ENCODE measurements at regions not wholly inside any gene's neighbourhood (a gene's known extent, or its start where the extent isn't known, plus 50 kb on each side); places are given as distances from the start of the nearest gene placed in this dataset.

- H3K27me3 ChIP-seq (ENCODE audit: control insufficient read depth in 2 of 2, insufficient read depth in 2 of 2, low read length in 2 of 2): peaks cover 0 to 8% of the 10 kb centered on the region in 2 experiments; a peak in 2 of 5 replicates
- no peaks in the 10 kb centered on the region for H3K9me3 ChIP-seq (replicated peaks; ENCODE audit: control insufficient read depth, insufficient read depth, low read depth, low read length)
- no TSS peak for BruUV-seq (replicated peaks)
- no peak overlapping the region for H2AFZ ChIP-seq (ENCODE audit: low read depth, low read length)
- FAIRE-seq (no peak), ATAC-seq (no peak), DNase-seq (ENCODE audit: extremely low read depth in 1 of 4, low spot score in 3 of 4) (no peak)
- in situ Hi-C loops (cut with MboI) (no loop called here), intact Hi-C loops (cut with micrococcal nuclease) (no loop called here)
- no peaks in the 10 kb centered on the region for H3K9me1 ChIP-seq (ENCODE audit: control insufficient read depth, insufficient read depth, low read length)
- H3K27ac ChIP-seq (ENCODE audit: extremely low read depth, low read depth, low read length): no peak overlapping the region
- no peaks in the 10 kb centered on the region for H3K79me2 ChIP-seq (ENCODE audit: control insufficient read depth, insufficient read depth, low read length)
- no peak overlapping the region for H3K4me3 ChIP-seq
- H3K4me2 ChIP-seq (ENCODE audit: insufficient read depth, low read length): no peak overlapping the region
- H4K20me1 ChIP-seq (replicated peaks; ENCODE audit: control insufficient read depth, insufficient read depth, low read length): no peaks in the 10 kb centered on the region
- ChIA-PET CTCF (ENCODE audit: low intra/inter-chr PET ratio) (no interaction called here), POLR2A (interaction anchor here (1.0 to 1.6 kb wide), 2 partner anchors 18 to 48 kb away, joined by 4 to 5 read pairs; no protein-coding TSS in a partner anchor)
- WGBS (ENCODE audit: insufficient coverage, low coverage, missing lambda C conversion rate): 1% methylated on average over 14 of the region's 14 CpGs
- H3K4me1 ChIP-seq (replicated peaks in 1 of 2; ENCODE audit: control insufficient read depth in 2 of 2, insufficient read depth in 2 of 2, low read length in 2 of 2): peaks cover 0 to 5% of the 10 kb centered on the region in 2 experiments; a peak in 2 of 5 replicates
- H3K9ac ChIP-seq (ENCODE audit: insufficient read depth in 1 of 2, low read depth in 2 of 2, low read length in 2 of 2): no peak overlapping the region
- H3K36me3 ChIP-seq (ENCODE audit: control insufficient read depth, insufficient read depth, low read length): no peaks in the 10 kb centered on the region
- TF ChIP-seq ZNF551 (CRISPR knock-in tag; IDR thresholded peaks at IDR 0.05): no peak
- TF ChIP-seq ADNP (tag; IDR thresholded peaks at IDR 0.05): peak; percentile 48; the same call in 1 of the 2 replicates
- no peak for TF ChIP-seq ZNF12 (CRISPR knock-in tag; IDR thresholded peaks at IDR 0.05)
- TF ChIP-seq CEBPZ (IDR thresholded peaks at IDR 0.05; ENCODE audit: borderline replicate concordance, low read depth, low read length): no peak
- no peak for TF ChIP-seq HOMEZ (CRISPR knock-in tag; IDR thresholded peaks at IDR 0.05)
- no peak for TF ChIP-seq ZBED1 (IDR thresholded peaks at IDR 0.05)
- TF ChIP-seq UBTF (IDR thresholded peaks at IDR 0.05; ENCODE audit: borderline replicate concordance in 1 of 2, low read depth in 2 of 2, low read length in 2 of 2): no peak
- TF ChIP-seq NR3C1 (CRISPR knock-in tag; IDR thresholded peaks at IDR 0.05): no peak
- TF ChIP-seq NCOR1 (IDR thresholded peaks at IDR 0.05): no peak
- peak; percentile 6 for TF ChIP-seq ZFP36 (IDR thresholded peaks at IDR 0.05; ENCODE audit: low read depth, low read length, partially characterized antibody)
- no peak for TF ChIP-seq FOXA1 (IDR thresholded peaks at IDR 0.05; ENCODE audit: borderline replicate concordance)
- no peak for TF ChIP-seq HMG20A (CRISPR knock-in tag; conservative IDR thresholded peaks at IDR 0.05)
- TF ChIP-seq ELK3 (CRISPR knock-in tag; IDR thresholded peaks at IDR 0.05): no peak
These were observed 115.9 kb downstream of the INHBB start for GRCh38 chr2:120461546-120462537.
